ENCODE measurements at regions not wholly inside any gene's neighbourhood (a gene's known extent, or its start where the extent isn't known, plus 50 kb on each side); places are given as distances from the start of the nearest gene placed in this dataset.

- peak; percentile 70 for TF ChIP-seq IKZF1 (conservative IDR thresholded peaks at IDR 0.05)
- no peak for TF ChIP-seq POLR2AphosphoS5 (IDR thresholded peaks at IDR 0.05; ENCODE audit: low read length)
- TF ChIP-seq USF2 (IDR thresholded peaks at IDR 0.05; ENCODE audit: borderline replicate concordance, low read depth, low read length): peak; percentile 3; the same call in 1 of the 2 replicates
- peak; percentile 79 for TF ChIP-seq TCF12 (IDR thresholded peaks at IDR 0.05; ENCODE audit: low read depth, low read length)
- peak; percentile 34; the same call in 1 of the 2 replicates for TF ChIP-seq NBN (IDR thresholded peaks at IDR 0.05)
- TF ChIP-seq CBFB (IDR thresholded peaks at IDR 0.05; ENCODE audit: low read depth): peak; percentile 67
- TF ChIP-seq SUZ12 (IDR thresholded peaks at IDR 0.05; ENCODE audit: unreplicated experiment): no peak
- peak; percentile 82 for TF ChIP-seq ATF2 (IDR thresholded peaks at IDR 0.05; ENCODE audit: low read length)
- no peak for TF ChIP-seq BACH1 (IDR thresholded peaks at IDR 0.05; ENCODE audit: borderline replicate concordance)
- peak; percentile 59 for TF ChIP-seq DPF2 (IDR thresholded peaks at IDR 0.05)
- peak; percentile 18 for TF ChIP-seq PBX3 (IDR thresholded peaks at IDR 0.05; ENCODE audit: insufficient replicate concordance, low read depth, low read length)
- TF ChIP-seq CREM (IDR thresholded peaks at IDR 0.05; ENCODE audit: low read depth): peak; percentile 36; the same call in 1 of the 2 replicates
These were observed 358.7 kb upstream of the TNP1 start (continued) for GRCh38 chr2:217218269-217219163.

Measured in GM12878 (cell line).